CD4-positive, alpha-beta T cell treated with Interleukin-4 for 4 hours (primary cell): ENCODE measurements at regions not wholly inside any gene's neighbourhood (a gene's known extent, or its start where the extent isn't known, plus 50 kb on each side); places are given as distances from the start of the nearest gene placed in this dataset.

ENCODE experiments used
- DNase-seq: peaks from one replicate; pipeline ENCODE4 v3.0.0-alpha.2; 2020

GRCh38 chr16:79915761-79916160 lies 315.2 kb upstream of the MAF start:
- DNase-seq = no peak

DNA sequence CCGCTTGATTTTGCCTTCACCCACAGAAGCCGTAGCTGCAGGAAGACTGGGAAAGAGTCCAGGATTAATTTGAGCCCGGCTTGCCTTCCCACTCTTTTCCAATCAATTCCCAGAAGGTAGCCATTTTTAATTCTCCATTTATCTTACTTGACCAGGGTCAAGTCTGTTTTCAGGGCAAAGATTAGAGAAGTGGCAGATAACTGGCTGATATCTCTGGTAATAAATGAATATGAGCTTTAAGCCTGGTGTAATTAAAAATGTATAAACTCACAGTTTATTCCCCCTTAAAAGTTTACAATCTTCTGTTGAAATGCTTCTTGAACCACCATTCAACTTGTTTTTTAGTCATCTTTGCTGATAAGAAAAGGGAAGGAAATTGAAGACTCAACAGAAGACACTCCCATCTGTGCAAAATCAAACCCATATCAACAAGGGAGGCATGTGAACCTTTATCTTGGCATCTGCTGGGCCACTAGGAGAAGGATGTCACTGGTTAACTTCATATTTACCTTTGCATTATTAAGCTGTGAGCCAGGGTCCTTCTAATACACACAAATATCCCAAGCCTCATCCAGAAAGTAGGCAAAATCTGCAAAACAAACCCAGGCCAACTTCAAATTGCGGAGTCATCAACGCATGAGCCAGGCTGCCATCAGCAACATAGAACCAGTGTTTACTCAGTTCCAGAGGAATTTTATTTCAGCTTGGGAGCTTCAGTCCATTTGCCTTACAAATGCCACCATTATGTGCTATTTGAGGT lies 314.6 kb upstream of the MAF start:
- DNase-seq = no peak

GRCh38 chr16:79912592-79913310 lies 312.2 kb upstream of the MAF start:
- no peak for DNase-seq

- DNase-seq = no peak
Observed at GRCh38 chr16:79911660-79912059, 311.1 kb upstream of the MAF start.

GRCh38 chr16:79909571-79909970 lies 309.0 kb upstream of the MAF start:
- DNase-seq = no peak

DNA sequence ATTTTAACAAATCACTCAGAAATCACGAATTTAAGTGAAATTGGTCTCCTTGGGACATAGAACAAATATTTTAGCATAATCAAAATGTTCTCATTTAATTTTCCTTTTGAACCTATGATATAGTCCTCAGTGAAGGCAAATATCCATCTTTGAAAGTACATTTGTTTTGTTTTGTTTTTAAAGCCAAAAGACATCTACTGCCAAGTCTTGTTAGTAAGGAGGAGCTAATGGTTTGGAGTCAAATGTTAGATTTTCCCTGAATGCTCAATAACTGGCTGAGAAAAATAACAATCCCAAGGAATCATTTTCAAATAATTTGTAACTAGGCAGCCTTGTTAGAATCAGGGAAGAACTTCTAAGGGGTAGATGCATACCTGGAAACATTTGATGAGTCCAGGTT lies 302.9 kb upstream of the MAF start:
- DNase-seq = no peak

- no peak for DNase-seq
Observed at GRCh38 chr16:79902351-79902750, 301.8 kb upstream of the MAF start.

- DNase-seq = no peak
Observed at GRCh38 chr16:79901522-79901921, 301.0 kb upstream of the MAF start.

- DNase-seq = no peak
Observed at GRCh38 chr16:79899716-79900115, 299.2 kb upstream of the MAF start.

- DNase-seq = no peak
Observed at GRCh38 chr16:79899316-79899715, 298.8 kb upstream of the MAF start.

DNA sequence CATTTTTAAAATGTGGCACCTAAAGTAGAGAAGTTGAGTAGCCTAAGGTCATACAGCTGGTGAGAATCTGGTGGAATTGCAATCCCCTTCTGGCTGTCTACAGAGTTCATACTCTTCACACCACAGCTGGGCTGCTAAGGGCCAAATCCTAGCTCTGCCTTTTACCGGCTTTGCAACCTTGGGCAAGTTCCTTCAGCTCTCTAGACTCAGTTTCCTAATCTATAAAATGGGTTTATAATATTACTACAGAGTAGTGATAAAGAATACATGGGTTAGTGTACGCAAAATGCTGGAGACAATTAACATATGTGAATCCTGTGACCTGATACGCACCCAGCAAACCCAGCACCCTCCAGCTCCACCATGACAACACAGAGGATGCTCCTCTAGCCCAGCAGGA lies 298.2 kb upstream of the MAF start:
- no peak for DNase-seq

DNA sequence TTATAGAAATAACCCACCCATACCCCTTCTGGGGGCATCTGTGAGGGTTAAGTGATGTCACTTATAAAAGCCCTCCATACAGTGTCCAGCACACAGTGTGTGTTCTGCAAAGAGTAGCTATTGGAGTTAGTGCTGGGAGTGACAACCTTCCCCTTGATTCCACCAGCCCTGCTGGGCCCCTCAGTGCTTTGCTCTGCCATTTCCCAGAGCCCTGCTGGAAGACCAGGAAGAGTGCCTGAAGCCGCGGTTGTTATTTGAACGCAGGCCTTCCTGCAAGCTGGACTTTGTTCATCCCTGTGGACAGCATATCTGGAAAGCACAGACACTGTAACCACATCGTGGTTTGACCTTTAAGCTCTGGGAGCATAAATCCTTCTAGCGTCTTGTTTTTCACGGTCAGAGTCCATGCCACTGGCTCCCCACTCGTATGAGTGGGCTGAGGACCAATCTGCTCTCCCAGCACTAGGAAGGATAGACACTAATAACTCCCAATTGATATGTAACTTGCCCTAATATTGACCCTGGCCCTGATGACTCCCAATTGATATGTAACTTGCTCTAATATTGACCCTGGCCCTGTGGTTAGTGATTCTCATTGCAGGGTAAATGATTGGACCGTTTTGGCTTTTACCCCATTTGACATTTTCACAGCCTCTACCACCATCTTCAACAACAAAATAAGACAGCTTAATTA lies 297.1 kb upstream of the MAF start:
- no peak for DNase-seq

DNA sequence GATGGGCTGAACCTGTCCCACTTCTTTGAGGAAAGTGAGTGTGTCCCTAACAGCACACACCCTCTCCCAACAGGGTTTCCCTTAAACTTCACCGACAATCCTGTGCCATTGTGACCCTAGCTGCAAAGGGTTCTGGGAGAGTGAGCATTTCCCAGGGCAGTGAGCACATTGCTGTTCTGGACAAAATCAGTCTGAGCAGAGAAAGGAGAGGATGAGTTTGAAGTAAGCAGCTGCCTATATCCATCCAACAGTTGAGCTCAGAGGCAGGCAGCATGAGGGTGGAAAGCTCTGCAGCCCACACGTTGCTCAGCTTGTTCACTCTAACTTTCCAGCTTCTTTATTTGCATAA lies 296.5 kb upstream of the MAF start:
- no peak for DNase-seq

DNA sequence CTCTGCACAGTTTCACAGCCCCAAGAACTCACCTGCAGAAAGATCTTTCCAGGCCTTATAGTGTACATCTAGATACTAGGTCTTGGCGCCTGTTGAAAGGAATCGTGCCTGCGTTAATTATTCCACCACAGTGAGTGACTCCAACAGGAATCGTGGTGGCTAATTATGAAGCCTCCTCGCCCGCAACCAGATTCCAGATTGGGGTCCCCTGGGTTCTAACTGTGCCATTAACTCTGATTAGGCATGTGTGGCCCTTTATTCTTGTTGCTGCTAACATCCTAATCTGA lies 295.3 kb upstream of the MAF start:
- DNase-seq = no peak

GRCh38 chr16:79895053-79895916 lies 294.7 kb upstream of the MAF start:
- no peak for DNase-seq

DNA sequence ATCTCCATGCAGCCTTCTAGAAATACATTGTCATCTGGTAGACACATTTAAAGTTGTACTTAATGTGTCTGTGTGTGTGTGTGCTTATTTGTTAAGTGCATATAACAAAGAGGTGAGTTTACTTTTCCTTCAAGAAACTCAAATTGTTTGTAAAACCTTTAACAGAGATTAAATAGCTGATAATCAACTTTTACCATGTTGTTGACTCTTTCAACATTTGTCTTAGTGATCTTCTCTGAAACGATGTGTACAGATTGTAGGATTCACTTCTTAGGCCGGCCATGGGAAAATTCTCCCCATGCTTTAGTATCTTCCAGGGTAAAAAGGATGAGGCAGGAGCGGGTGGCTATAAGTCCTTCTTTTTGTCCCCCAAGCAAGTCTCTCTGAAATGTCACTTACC lies 292.9 kb upstream of the MAF start:
- DNase-seq = no peak

- no peak for DNase-seq
Observed at GRCh38 chr16:79892278-79892677, 291.7 kb upstream of the MAF start.

DNA sequence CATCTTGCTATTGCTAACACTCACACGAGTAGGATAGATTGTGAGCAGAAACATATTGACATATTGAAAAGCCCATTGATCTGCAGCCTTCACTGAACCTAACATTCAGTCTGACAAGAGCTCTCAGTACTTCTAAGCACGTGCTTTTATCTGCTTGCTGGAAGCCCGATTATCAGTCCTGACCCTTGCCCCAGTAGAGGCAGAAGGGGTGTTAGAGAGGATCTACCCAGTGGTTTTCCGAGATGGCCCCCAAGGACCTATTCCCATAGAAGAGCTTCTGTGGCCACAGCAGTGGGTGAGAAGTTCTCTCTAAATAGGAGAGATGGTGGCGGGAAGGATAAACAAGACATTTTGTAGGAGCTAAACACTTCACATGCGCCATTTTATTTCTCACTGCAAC lies 290.9 kb upstream of the MAF start:
- no peak for DNase-seq

- DNase-seq = no peak
Observed at GRCh38 chr16:79887541-79888540, 287.3 kb upstream of the MAF start.

- DNase-seq = no peak
Observed at GRCh38 chr16:79885320-79885719, 284.8 kb upstream of the MAF start.

GRCh38 chr16:79883494-79883893 lies 283.0 kb upstream of the MAF start:
- DNase-seq = no peak

DNA sequence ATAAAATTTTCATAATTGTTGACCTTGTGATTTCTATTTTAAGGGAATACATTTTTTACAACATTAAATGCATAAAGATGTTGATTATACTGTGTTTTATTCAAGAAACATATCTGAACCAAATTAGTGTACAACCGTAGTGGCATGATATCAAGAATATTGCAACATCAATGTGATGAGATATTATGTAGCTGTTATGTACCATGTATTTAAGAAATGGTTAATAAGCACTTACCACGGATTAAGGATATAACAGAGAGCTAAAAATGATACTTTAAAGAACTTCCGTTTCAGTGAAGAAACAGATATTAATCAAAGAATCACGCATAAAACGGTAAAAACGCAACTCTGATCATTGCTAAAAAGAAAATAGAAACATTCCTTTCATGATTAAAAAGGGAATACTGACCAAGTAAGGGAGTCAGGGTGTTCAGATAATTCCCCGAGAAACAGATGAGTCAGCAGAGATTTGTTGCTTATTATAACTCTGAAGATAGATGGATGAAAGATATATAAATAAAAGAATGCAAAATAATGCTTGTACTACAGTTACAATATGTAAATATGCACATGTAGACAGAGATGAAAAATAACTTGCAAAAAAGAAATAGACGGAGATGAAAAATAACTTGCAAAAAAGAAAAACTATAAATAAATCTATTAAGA lies 281.9 kb upstream of the MAF start:
- no peak for DNase-seq
